Fibroblast of mammary gland (primary cell): ENCODE measurements at regions not wholly inside any gene's neighbourhood (a gene's known extent, or its start where the extent isn't known, plus 50 kb on each side); places are given as distances from the start of the nearest gene placed in this dataset.

Experiments
- DNase-seq: peaks from one replicate; pipeline ENCODE4 v3.0.0-alpha.2; 2010; ENCODE audit warnings: low read depth
- H3K4me3 ChIP-seq: 2 replicates; pipeline ENCODE4 v1.5.1; 2011; ENCODE audit warnings: low read depth, mild to moderate bottlenecking, low read length, moderate library complexity; ENCODE audit not compliant: control insufficient read depth
- CTCF ChIP-seq: conservative IDR thresholded peaks from 2 replicates; pipeline ENCODE4 v1.5.1; 2011; ENCODE audit warnings: low read depth, low read length, inconsistent platforms; ENCODE audit not compliant: control insufficient read depth, insufficient read depth

- no peak for TF ChIP-seq CTCF
- DNase-seq: peak; percentile 54
- no peak overlapping the region for H3K4me3 ChIP-seq
Measured at GRCh38 chr10:91140995-91141549, 79.4 kb upstream of the PCGF5 start.

- no peak for TF ChIP-seq CTCF
- H3K4me3 ChIP-seq: no peak overlapping the region
- peak; percentile 57 for DNase-seq
Measured at GRCh38 chr10:91144961-91145360, 75.5 kb upstream of the PCGF5 start.

- no peak for TF ChIP-seq CTCF
- peak; percentile 10 for DNase-seq
- H3K4me3 ChIP-seq: no peak overlapping the region
Measured at GRCh38 chr10:91146146-91146545, 74.3 kb upstream of the PCGF5 start.

- TF ChIP-seq CTCF: no peak
- H3K4me3 ChIP-seq: no peak overlapping the region
- no peak for DNase-seq
Measured at GRCh38 chr10:91149550-91149949, 70.9 kb upstream of the PCGF5 start.

GRCh38 chr10:91150631-91151030 lies 69.8 kb upstream of the PCGF5 start:
- DNase-seq: no peak
- H3K4me3 ChIP-seq: no peak overlapping the region
- no peak for TF ChIP-seq CTCF

- TF ChIP-seq CTCF: no peak
- no peak for DNase-seq
- no peak overlapping the region for H3K4me3 ChIP-seq
Measured at GRCh38 chr10:91153508-91153907, 67.0 kb upstream of the PCGF5 start.

- TF ChIP-seq CTCF: no peak
- no peak for DNase-seq
- H3K4me3 ChIP-seq: no peak overlapping the region
Measured at GRCh38 chr10:91154842-91155241, 65.6 kb upstream of the PCGF5 start.
